ENCODE measurements at regions not wholly inside any gene's neighbourhood (a gene's known extent, or its start where the extent isn't known, plus 50 kb on each side); places are given as distances from the start of the nearest gene placed in this dataset.

- Histone ChIP-seq H3K79me2 (ENCODE audit: control insufficient read depth, low read length) (no peaks in the 10 kb centered on the region), H3K9me3 (ENCODE audit: control insufficient read depth, insufficient read depth, low read length) (no peaks in the 10 kb centered on the region), H3K4me1 (ENCODE audit: control insufficient read depth, low read length) (no peaks in the 10 kb centered on the region), H4K20me1 (ENCODE audit: control insufficient read depth, insufficient read depth, low read depth, low read length) (no peaks in the 10 kb centered on the region), H3K27ac (ENCODE audit: low read depth, low read length) (no peak overlapping the region), H3K36me3 (ENCODE audit: control insufficient read depth, low read length) (no peaks in the 10 kb centered on the region), H3K27me3 (ENCODE audit: control insufficient read depth, low read length) (0 out of 2 replicates have a peak, but pooled peaks cover 3% of the 10 kb centered on the region), H3K4me3 (ENCODE audit: low read length) (no peak overlapping the region), H3F3A (ENCODE audit: control insufficient read depth, insufficient read depth) (no peaks in the 10 kb centered on the region), H3K4me2 (ENCODE audit: low read length) (no peak overlapping the region), H3K9me2 (replicated peaks; ENCODE audit: control insufficient read depth, low read length) (no peaks in the 10 kb centered on the region)
- no peak for TF ChIP-seq EZH2phosphoT487 (IDR thresholded peaks at IDR 0.05; ENCODE audit: borderline replicate concordance, low read length)
- TF ChIP-seq, protein P1, sequence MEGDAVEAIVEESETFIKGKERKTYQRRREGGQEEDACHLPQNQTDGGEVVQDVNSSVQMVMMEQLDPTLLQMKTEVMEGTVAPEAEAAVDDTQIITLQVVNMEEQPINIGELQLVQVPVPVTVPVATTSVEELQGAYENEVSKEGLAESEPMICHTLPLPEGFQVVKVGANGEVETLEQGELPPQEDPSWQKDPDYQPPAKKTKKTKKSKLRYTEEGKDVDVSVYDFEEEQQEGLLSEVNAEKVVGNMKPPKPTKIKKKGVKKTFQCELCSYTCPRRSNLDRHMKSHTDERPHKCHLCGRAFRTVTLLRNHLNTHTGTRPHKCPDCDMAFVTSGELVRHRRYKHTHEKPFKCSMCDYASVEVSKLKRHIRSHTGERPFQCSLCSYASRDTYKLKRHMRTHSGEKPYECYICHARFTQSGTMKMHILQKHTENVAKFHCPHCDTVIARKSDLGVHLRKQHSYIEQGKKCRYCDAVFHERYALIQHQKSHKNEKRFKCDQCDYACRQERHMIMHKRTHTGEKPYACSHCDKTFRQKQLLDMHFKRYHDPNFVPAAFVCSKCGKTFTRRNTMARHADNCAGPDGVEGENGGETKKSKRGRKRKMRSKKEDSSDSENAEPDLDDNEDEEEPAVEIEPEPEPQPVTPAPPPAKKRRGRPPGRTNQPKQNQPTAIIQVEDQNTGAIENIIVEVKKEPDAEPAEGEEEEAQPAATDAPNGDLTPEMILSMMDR (IDR thresholded peaks at IDR 0.05; ENCODE audit: low read depth, low read length, poor library complexity, severe bottlenecking): no peak
Measured at GRCh38 chr16:26806657-26807056, 260.1 kb upstream of the C16orf82 start.

DNA sequence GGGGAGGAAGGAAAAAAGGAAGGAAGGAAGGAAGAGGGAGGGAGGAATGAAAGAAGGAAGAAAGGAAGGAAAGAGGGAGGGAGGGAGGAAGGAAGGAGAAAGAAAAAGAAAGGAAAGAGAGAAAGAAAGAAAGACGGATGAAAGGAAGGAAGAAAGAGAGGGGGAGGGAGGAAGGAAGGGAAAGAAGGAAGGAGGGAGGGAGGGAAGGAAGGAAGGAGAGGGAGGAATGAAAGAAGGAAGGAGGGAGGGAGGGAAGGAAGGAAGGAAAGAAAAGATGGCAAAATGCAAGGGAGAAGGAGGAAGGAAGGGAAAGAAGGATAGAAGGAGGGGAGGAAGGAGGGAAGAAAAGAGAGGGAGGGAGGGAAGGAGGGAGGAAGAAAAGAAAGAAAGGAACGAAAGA lies 257.3 kb upstream of the C16orf82 start:
- Histone ChIP-seq H4K20me1 (ENCODE audit: control insufficient read depth, insufficient read depth, low read depth, low read length) (no peaks in the 10 kb centered on the region), H3K27me3 (ENCODE audit: control insufficient read depth, low read length) (0 out of 2 replicates have a peak, but pooled peaks cover 3% of the 10 kb centered on the region), H3K9me3 (ENCODE audit: control insufficient read depth, insufficient read depth, low read length) (no peaks in the 10 kb centered on the region), H3K4me3 (ENCODE audit: low read length) (no peak overlapping the region), H3K4me2 (ENCODE audit: low read length) (no peak overlapping the region), H3K36me3 (ENCODE audit: control insufficient read depth, low read length) (no peaks in the 10 kb centered on the region), H3K27ac (ENCODE audit: low read depth, low read length) (no peak overlapping the region), H3K9me2 (replicated peaks; ENCODE audit: control insufficient read depth, low read length) (no peaks in the 10 kb centered on the region), H3F3A (ENCODE audit: control insufficient read depth, insufficient read depth) (no peaks in the 10 kb centered on the region), H3K79me2 (ENCODE audit: control insufficient read depth, low read length) (no peaks in the 10 kb centered on the region), H3K4me1 (ENCODE audit: control insufficient read depth, low read length) (no peaks in the 10 kb centered on the region)
- TF ChIP-seq, protein P1 (IDR thresholded peaks at IDR 0.05; ENCODE audit: low read depth, low read length, poor library complexity, severe bottlenecking): no peak
- no peak for TF ChIP-seq EZH2phosphoT487 (IDR thresholded peaks at IDR 0.05; ENCODE audit: borderline replicate concordance, low read length)

- Histone ChIP-seq H3K9me3 (ENCODE audit: control insufficient read depth, insufficient read depth, low read length) (no peaks in the 10 kb centered on the region), H3K27ac (ENCODE audit: low read depth, low read length) (no peak overlapping the region), H3F3A (ENCODE audit: control insufficient read depth, insufficient read depth) (no peaks in the 10 kb centered on the region), H3K4me3 (ENCODE audit: low read length) (no peak overlapping the region), H3K4me1 (ENCODE audit: control insufficient read depth, low read length) (no peaks in the 10 kb centered on the region), H3K27me3 (ENCODE audit: control insufficient read depth, low read length) (no peaks in the 10 kb centered on the region), H3K36me3 (ENCODE audit: control insufficient read depth, low read length) (no peaks in the 10 kb centered on the region), H3K79me2 (ENCODE audit: control insufficient read depth, low read length) (no peaks in the 10 kb centered on the region), H4K20me1 (ENCODE audit: control insufficient read depth, insufficient read depth, low read depth, low read length) (no peaks in the 10 kb centered on the region), H3K4me2 (ENCODE audit: low read length) (no peak overlapping the region), H3K9me2 (replicated peaks; ENCODE audit: control insufficient read depth, low read length) (no peaks in the 10 kb centered on the region)
- TF ChIP-seq EZH2phosphoT487 (IDR thresholded peaks at IDR 0.05; ENCODE audit: borderline replicate concordance, low read length): no peak
- TF ChIP-seq, protein P1 (IDR thresholded peaks at IDR 0.05; ENCODE audit: low read depth, low read length, poor library complexity, severe bottlenecking): no peak
Measured at GRCh38 chr16:26816266-26816665, 250.5 kb upstream of the C16orf82 start.
